GM21526 (cell line): ENCODE measurements at regions not wholly inside any gene's neighbourhood (a gene's known extent, or its start where the extent isn't known, plus 50 kb on each side); places are given as distances from the start of the nearest gene placed in this dataset.

Experiments used
- ATAC-seq: cut with Tn5 transposase; IDR thresholded peaks from one replicate; pipeline ENCODE4 v1.9.1; 2021; ENCODE audit warnings: moderate library complexity; ENCODE audit not compliant: unreplicated experiment, low FRiP score

DNA sequence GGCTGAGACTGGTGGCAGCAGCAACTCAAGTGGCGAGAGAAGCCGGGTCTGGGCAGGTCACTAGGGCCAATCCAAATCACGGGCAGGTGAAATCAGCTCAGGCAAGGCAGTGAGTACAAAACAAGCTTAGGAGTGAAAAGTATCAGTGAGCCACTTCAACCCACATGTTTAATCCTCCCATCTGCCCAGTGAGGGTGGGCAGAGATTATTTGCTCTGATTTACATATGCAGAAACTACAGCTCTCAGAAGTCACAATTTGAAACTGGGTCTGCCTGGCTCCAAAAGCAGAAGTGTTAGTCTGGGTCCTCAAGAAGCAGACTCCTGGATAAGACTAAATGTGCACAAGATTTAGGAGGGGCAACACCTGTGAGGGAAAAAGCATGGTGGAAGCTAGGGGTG is 173.7 kb upstream of the LRFN2 start:
- ATAC-seq, result no peak

DNA sequence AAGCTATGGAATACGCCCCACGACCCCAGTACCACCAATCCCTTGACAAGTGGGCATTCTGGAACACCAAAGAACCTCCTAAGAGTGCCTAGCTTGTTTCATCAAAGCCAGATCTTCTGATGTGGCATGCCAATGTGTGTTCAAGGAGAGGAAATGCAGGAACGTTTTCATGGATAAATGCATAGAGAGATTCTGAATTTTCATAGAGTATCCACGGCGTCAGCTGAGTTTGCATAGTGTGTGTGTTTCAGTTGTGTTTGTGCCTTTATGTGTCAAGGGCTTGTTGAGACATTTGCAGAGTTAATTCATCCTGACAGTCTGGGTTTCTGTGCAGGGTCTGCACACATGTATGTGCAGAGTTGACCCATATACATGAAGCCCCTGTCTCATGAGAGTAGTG is 172.7 kb upstream of the LRFN2 start:
- no peak for ATAC-seq

- ATAC-seq, result no peak
These were observed 172.1 kb upstream of the LRFN2 start for GRCh38 chr6:40759264-40759663.

GRCh38 chr6:40755749-40756452 is 168.7 kb upstream of the LRFN2 start:
- ATAC-seq, result no peak

DNA sequence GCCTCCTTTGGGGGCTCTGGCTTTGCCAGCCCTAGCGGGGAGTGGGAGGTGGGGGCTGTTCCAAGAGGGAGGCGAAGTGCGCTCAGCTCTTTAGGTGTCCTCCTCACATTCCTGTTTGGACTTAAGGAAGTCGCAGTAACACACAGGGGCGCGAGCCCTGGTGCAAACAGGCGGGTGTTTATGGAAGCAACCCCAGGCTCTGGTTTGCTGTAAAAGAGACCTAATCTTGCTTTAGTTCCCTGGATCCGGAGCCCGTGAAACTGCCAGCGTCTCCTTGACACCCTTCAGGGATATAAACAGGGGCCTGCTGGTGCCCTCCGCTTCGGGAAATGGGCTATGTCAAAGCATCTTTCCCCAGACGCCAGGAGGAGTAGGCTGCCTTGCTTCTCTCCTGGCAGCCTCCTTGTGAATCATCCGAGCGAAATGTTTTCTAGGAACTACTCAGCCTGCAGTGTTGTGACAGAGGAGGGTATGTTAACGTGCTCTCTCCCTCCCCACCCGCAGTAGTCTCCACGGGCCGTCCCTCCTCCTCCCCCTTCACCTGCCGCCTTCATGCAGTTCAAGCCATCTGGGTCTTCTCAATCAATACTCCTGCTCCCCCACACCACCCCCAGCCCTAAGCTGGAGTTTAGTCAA is 168.0 kb upstream of the LRFN2 start:
- ATAC-seq, result no peak

DNA sequence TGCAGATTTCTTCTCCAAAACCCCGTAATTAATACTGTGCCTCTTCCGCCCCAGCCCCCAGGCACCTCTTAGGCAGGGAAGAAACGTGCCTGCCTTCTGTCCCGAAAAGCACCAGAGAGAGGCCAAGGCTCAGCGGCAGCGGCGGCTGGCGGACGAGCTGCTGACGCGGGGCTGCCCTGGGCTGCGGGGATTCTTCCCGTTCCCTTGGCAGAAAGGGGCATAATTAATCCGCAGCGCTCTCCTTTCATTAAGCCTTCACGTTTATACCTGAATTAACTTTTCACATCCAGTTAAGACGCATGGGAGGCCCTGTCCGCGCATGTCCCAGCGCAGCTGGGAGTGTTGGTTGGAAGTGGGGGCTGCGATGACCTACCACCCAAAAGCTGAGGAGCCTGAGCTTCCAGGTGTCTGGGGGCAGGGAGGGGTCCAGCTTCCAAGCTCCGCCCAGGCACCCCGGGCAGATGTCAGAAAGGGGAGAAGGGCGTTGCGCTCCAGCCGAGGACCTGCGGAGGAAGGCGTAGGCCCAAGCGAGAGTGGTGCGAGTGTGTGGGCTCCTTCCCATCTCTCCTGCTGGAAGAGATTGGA is 167.4 kb upstream of the LRFN2 start:
- no peak for ATAC-seq

- ATAC-seq, result no peak
These were observed 166.7 kb upstream of the LRFN2 start for GRCh38 chr6:40753675-40754448.

DNA sequence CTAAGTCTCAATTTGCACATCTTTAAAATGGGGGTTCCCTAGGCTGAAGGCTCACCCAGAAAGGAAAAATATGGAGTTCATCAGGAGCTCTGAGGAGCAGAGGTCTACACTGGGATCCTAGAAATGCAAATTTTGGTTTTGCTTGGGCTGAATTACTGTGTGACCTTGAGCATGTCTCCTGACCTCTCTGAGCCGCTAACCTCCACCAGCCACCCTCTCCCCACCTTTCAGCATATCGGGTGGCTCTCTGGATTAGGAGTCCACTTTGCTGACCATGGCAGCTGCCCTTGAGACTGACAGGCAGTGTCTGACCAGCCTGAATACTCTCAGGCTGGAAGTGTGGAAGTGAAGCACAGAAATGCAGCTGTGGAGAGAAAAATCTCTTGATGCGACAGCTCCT is 165.9 kb upstream of the LRFN2 start:
- ATAC-seq, result no peak

- no peak for ATAC-seq
These were observed 157.7 kb upstream of the LRFN2 start for GRCh38 chr6:40744835-40745234.

DNA sequence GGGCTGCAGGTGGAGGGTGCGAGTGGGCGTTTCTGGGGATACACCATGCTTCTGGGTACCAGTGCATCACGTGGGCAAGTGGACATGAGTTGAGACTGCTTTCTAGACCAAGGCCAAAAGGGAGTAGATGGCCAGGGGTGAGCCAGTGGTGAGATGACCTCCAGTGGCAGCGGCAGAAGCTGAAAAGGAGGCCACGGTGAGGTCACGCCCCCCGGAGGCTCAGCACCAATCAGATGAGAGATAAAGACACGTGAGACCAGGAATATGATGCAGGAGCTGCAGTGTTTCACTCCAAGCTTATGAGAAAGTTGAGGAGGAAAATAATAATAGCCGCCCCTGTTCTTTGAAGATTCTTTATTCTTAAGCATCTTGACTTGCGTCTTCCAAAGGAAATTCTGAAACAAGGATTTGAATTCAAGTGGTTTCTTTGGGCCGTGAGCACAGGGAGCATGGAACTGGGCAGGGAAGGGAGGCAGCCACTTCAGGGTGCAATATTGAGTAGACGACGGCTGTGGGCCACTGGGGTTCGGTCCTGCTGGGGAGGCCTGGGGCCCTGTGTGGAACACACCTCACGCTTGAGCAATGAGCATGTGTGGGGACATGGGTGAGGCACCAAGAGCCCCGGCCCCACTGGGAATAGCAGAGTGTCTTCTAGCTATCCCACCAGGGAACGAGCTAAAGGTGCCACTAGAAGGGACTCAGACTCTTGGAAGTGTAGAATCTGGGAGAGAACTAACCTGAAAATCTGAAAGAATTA is 156.7 kb upstream of the LRFN2 start:
- no peak for ATAC-seq

- no peak for ATAC-seq
These were observed 156.1 kb upstream of the LRFN2 start for GRCh38 chr6:40743226-40743625.

DNA sequence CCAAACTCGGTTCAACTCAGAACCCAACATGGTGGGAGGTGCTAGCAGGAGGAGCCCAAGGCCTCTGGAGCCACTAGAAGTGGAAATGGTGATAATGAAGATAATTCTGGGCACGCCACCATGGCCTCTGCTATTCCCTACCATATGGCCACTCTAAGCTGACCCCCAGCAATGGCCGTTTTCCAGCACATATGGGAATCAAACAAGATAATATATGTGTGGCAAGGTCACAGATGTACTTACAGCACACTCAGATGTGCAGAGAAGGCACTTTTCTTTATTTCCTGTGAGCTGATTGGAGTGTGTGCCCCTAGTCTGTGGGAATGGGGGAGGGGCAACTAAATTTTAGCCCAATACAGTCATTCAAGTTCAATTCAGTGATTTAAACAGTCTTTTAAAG is 153.4 kb upstream of the LRFN2 start:
- ATAC-seq, result no peak

DNA sequence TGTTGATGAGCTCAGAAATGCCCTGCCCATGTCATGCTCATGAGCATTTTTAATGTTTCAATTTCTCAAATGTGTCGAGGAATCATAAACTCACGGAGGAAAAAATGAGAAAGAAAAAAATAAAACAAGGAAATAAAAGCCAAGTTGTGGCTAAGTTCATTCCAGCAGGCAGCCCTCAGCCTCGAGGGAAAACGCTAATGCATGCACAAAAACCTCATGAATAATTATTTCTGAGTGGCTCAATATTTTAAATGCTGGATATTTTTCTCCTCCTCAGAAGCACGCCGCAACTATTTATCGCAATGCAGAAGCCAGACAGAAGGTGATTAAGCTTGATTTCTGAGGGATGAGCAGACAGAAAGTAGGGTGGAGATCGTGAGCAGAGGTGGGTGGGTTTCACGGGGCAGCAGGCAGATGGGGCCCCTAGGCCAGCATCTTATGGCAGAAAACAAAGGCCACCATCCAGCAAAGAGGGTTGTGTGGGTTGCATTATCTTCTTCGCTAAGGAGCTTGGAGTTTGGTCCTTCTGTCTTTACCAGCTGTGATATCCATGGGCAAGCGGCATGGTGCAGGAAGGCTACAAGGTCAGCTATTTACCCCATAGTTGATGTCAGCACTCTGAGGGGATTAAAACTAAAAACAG is 151.5 kb upstream of the LRFN2 start:
- no peak for ATAC-seq

DNA sequence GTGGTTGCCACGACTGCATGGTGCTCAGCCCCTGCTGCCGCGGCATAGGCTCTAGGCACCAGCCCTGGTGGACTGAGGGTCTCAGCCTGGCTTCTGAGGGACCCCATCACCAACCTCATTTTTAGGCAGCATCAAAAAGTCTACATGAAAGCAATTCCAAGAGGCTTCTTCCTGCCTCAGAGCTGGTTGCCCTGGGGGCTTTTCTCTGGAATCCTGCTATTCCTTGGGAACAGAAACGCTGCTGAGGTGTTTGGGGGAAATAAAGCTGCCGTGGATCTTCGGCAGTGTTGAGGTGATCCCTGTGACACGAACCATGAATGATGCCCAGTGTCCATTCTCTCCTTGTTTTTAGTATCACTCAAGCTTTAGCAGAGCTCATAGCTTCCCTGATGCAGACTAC is 148.4 kb upstream of the LRFN2 start:
- ATAC-seq, result no peak

- no peak for ATAC-seq
These were observed 148.0 kb upstream of the LRFN2 start for GRCh38 chr6:40735121-40735520.

DNA sequence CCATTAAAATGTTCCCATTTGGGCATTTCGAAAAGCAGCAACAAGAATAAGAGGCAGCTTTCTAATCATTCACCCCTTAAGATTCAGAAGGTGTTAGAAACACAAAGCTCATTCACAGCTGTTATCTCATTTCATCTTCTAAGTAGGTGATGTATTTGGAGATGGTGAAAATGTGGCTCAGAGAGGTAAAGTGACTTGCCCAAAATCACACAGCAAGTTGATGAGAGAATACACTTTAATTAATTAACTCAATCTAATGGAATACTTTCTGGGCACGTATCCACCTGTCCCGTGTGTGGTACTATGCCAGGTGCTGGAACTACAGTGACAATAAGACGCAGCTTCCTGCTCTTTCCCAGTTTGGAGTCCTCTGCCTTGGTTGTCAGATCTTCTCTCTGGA is 147.4 kb upstream of the LRFN2 start:
- no peak for ATAC-seq

DNA sequence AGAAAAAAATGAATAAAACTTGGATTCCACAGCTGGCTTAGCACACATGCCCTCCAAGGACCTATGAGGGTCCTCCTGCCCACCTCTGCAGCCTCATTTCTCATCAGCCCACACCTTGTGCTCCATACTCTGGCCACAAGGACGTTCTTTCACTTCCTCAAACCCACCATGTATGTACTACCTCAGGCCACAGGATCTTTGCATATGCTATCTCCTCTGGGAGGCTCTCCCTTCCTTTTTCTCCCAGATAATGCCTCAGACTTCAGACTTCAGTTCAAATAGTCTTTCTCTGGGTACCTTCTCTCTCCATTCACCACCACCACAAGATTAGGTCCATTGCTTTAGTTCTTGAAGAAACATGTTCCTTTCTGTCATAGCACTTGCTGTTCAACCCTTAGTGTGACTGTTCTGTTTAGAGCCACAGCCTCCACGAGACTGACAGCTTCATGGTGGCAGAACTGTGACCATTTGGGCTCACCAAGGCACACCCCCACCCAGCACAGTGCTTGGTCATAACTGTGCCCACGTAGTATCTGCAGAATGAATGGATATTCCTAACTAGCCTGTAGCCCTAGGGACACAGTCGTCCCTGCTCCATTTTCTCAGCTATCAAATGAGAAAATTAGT is 146.7 kb upstream of the LRFN2 start:
- ATAC-seq, result no peak

- ATAC-seq, result no peak
These were observed 146.1 kb upstream of the LRFN2 start for GRCh38 chr6:40733290-40733689.

GRCh38 chr6:40732878-40733277 is 145.7 kb upstream of the LRFN2 start:
- no peak for ATAC-seq

GRCh38 chr6:40728643-40729042 is 141.5 kb upstream of the LRFN2 start:
- no peak for ATAC-seq
